ENCODE measurements at regions not wholly inside any gene's neighbourhood (a gene's known extent, or its start where the extent isn't known, plus 50 kb on each side); places are given as distances from the start of the nearest gene placed in this dataset.

GRCh38 chr3:65233561-65233960 is 545.8 kb upstream of the ADAMTS9 start:
- no peak for DNase-seq (ENCODE audit: low read depth)

GRCh38 chr3:65231544-65231943 is 543.7 kb upstream of the ADAMTS9 start:
- DNase-seq (ENCODE audit: low read depth) = no peak

- DNase-seq (ENCODE audit: low read depth) = no peak
Measured at GRCh38 chr3:65230261-65231139, 542.7 kb upstream of the ADAMTS9 start.

- DNase-seq (ENCODE audit: low read depth) = no peak
Measured at GRCh38 chr3:65226287-65226686, 538.5 kb upstream of the ADAMTS9 start.

- peak; percentile 23 for DNase-seq (ENCODE audit: low read depth)
Measured at GRCh38 chr3:65210026-65210814, 522.4 kb upstream of the ADAMTS9 start.

GRCh38 chr3:65202395-65202794 is 514.6 kb upstream of the ADAMTS9 start:
- DNase-seq (ENCODE audit: low read depth) = no peak

- DNase-seq (ENCODE audit: low read depth) = no peak
Measured at GRCh38 chr3:65201926-65202325, 514.1 kb upstream of the ADAMTS9 start.

GRCh38 chr3:65200310-65200970 is 512.6 kb upstream of the ADAMTS9 start:
- no peak for DNase-seq (ENCODE audit: low read depth)

- no peak for DNase-seq (ENCODE audit: low read depth)
Measured at GRCh38 chr3:65196663-65197062, 508.9 kb upstream of the ADAMTS9 start.

GRCh38 chr3:65195211-65196006 is 507.6 kb upstream of the ADAMTS9 start:
- DNase-seq (ENCODE audit: low read depth) = no peak

GRCh38 chr3:65194744-65195143 is 506.9 kb upstream of the ADAMTS9 start:
- no peak for DNase-seq (ENCODE audit: low read depth)

GRCh38 chr3:65194047-65194714 is 506.4 kb upstream of the ADAMTS9 start:
- DNase-seq (ENCODE audit: low read depth) = no peak

- DNase-seq (ENCODE audit: low read depth) = no peak
Measured at GRCh38 chr3:65193531-65193930, 505.7 kb upstream of the ADAMTS9 start.

- DNase-seq (ENCODE audit: low read depth) = no peak
Measured at GRCh38 chr3:65190111-65190510, 502.3 kb upstream of the ADAMTS9 start.

- DNase-seq (ENCODE audit: low read depth) = no peak
Measured at GRCh38 chr3:65186268-65186667, 498.5 kb upstream of the ADAMTS9 start.

GRCh38 chr3:65182682-65183081 is 494.9 kb upstream of the ADAMTS9 start:
- DNase-seq (ENCODE audit: low read depth) = no peak

GRCh38 chr3:65182085-65182484 is 494.3 kb upstream of the ADAMTS9 start:
- no peak for DNase-seq (ENCODE audit: low read depth)

GRCh38 chr3:65181391-65181871 is 493.6 kb upstream of the ADAMTS9 start:
- DNase-seq (ENCODE audit: low read depth) = no peak

- DNase-seq (ENCODE audit: low read depth) = peak; percentile 60
Measured at GRCh38 chr3:65178703-65179102, 490.9 kb upstream of the ADAMTS9 start.

GRCh38 chr3:65177960-65178376 is 490.2 kb upstream of the ADAMTS9 start:
- peak; percentile 65 for DNase-seq (ENCODE audit: low read depth)
